HG03135 (cell line): ENCODE measurements at regions not wholly inside any gene's neighbourhood (a gene's known extent, or its start where the extent isn't known, plus 50 kb on each side); places are given as distances from the start of the nearest gene placed in this dataset.

Source experiments
- ATAC-seq: cut with Tn5 transposase; IDR thresholded peaks from one replicate; pipeline ENCODE4 v1.9.1; 2021; ENCODE audit warnings: mild to moderate bottlenecking, moderate library complexity; ENCODE audit not compliant: unreplicated experiment

DNA sequence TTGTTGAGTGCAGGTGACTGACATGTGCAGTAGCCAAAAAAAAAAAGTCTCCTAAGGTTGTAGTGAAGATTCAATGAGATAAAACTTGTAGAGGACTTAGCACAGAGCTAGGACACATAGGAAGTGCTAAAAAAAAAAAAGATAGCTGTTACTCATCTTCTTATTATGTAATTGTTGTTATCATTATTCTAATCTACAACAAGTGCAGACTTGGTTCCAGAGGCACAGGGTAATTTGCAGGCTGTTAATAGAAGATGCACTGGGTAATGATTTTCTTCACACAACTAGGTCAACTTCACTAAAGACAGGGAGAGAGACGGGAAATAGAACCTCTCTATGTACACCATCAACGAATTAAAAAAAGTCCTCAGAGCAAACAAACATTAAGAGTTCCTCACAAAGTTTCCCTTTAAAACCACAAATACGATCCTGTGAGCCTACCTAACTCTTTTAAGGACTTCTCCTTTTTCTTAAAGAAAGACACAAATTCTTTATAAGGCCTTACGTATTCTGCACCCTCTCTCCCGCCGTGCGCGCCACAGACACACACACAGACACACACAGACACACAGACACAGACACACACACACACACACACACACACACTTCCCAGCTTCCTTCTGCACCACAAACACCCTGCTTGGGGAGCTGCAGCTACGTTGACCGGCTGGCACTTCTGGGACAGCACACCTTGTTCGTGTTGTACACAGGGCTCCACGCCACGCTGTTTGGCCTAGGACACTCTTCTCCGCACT, 49.8 kb upstream of the GADD45A start:
- no peak for ATAC-seq
